Panc1 (cell line): ENCODE measurements at regions not wholly inside any gene's neighbourhood (a gene's known extent, or its start where the extent isn't known, plus 50 kb on each side); places are given as distances from the start of the nearest gene placed in this dataset.

ENCODE experiments used
- ATAC-seq: fragments of 200-7000 bp; cut with Tn5 transposase; 2 replicates; pipeline ENCODE4 v1.9.1; 2020; ENCODE audit warnings: mild to moderate bottlenecking, moderate library complexity
- BruUV-seq: library from RNA; stranded (reverse); fragments of 400-500 nt; replicated peaks from 2 replicates; lab custom pipeline; 2021; lab: Mats Ljungman, UMichigan
- CTCF ChIA-PET: fragments of 300-600 bp; sonication (Branson Sonifier 250); formaldehyde crosslinking; loops from one replicate; lab custom pipeline; 2022; ENCODE audit warnings: antibody characterized with exemption; lab: Charles Lee
- POLR2A ChIA-PET: fragments of 300-600 bp; sonication (Branson Sonifier 250); formaldehyde crosslinking; loops from one replicate; lab custom pipeline; 2022; ENCODE audit warnings: antibody characterized with exemption; lab: Charles Lee
- DNase-seq: peaks from one replicate; pipeline ENCODE4 v3.0.0-alpha.2; 2010; ENCODE audit warnings: low read depth, low spot score
- H3K27ac ChIP-seq: 2 replicates; pipeline ENCODE4 v1.5.1; 2011; ENCODE audit warnings: mild to moderate bottlenecking, low read length, inconsistent platforms
- H3K27me3 ChIP-seq: fragments of 200-500 bp; sonication (Bioruptor generic); 2 replicates; pipeline ENCODE4 v1.6.0; 2014; ENCODE audit warnings: low read length, inconsistent platforms; ENCODE audit not compliant: control insufficient read depth, insufficient read depth
- H3K36me3 ChIP-seq: fragments of 200-500 bp; sonication (Bioruptor generic); 2 replicates; pipeline ENCODE4 v1.5.1; 2014; ENCODE audit warnings: inconsistent platforms, mild to moderate bottlenecking, low read length, moderate library complexity; ENCODE audit not compliant: control insufficient read depth, insufficient read depth
- H3K4me1 ChIP-seq: 2 replicates; pipeline ENCODE4 v1.5.1; 2011; ENCODE audit warnings: inconsistent platforms, mild to moderate bottlenecking, low read length, moderate library complexity; ENCODE audit not compliant: control insufficient read depth, insufficient read depth
- H3K4me3 ChIP-seq, 2 experiments: 2 replicates each; pipeline ENCODE4 v1.5.1; 2011 to 2012; ENCODE audit warnings: low read depth in 2 of 2, low read length in 2 of 2, mild to moderate bottlenecking in 2 of 2, inconsistent platforms in 1 of 2, moderate library complexity in 1 of 2
- H3K9me3 ChIP-seq: fragments of 200-500 bp; sonication (Bioruptor generic); 2 replicates; pipeline ENCODE4 v1.5.1; 2014; ENCODE audit warnings: low read depth, mild to moderate bottlenecking, inconsistent platforms, low read length, moderate library complexity; ENCODE audit not compliant: control insufficient read depth, insufficient read depth
- CTCF ChIP-seq: fragments of 450-650 bp; IDR thresholded peaks from 2 replicates; pipeline ENCODE4 v1.5.1; 2017; ENCODE audit warnings: mild to moderate bottlenecking
- POLR2AphosphoS5 ChIP-seq: IDR thresholded peaks from 2 replicates; pipeline ENCODE4 v1.6.1; 2012; ENCODE audit warnings: mild to moderate bottlenecking, low read depth, low read length, moderate library complexity
- REST ChIP-seq, 2 experiments: IDR thresholded peaks; 2 replicates each; pipeline ENCODE4 v1.6.1; 2011 to 2012; ENCODE audit warnings: low read depth in 2 of 2, control low read depth in 1 of 2, low read length in 1 of 2, mild to moderate bottlenecking in 1 of 2, moderate library complexity in 1 of 2; ENCODE audit not compliant: insufficient read depth in 1 of 2
- SIN3A ChIP-seq: IDR thresholded peaks from 2 replicates; pipeline ENCODE4 v1.6.1; 2012; ENCODE audit warnings: low read depth, mild to moderate bottlenecking, low read length, moderate library complexity, borderline replicate concordance; ENCODE audit not compliant: insufficient read depth
- TCF7L2 ChIP-seq: IDR thresholded peaks from 2 replicates; pipeline ENCODE4 v1.6.1; 2011; ENCODE audit warnings: mild to moderate bottlenecking, low read depth, low read length, inconsistent platforms
- in situ Hi-C: cut with HindIII; loops from 2 replicates; pipeline ENCODE4 v1.10.0; 2016; ENCODE audit warnings: low sequenced_read_pairs, low pct_unique_long_range_greater_than_20kb
- intact Hi-C: fragments of 100-400 bp; cut with micrococcal nuclease; formaldehyde crosslinking; loops from one replicate; pipeline ENCODE4 v1.10.0; 2022; ENCODE audit not compliant: unreplicated experiment

DNA sequence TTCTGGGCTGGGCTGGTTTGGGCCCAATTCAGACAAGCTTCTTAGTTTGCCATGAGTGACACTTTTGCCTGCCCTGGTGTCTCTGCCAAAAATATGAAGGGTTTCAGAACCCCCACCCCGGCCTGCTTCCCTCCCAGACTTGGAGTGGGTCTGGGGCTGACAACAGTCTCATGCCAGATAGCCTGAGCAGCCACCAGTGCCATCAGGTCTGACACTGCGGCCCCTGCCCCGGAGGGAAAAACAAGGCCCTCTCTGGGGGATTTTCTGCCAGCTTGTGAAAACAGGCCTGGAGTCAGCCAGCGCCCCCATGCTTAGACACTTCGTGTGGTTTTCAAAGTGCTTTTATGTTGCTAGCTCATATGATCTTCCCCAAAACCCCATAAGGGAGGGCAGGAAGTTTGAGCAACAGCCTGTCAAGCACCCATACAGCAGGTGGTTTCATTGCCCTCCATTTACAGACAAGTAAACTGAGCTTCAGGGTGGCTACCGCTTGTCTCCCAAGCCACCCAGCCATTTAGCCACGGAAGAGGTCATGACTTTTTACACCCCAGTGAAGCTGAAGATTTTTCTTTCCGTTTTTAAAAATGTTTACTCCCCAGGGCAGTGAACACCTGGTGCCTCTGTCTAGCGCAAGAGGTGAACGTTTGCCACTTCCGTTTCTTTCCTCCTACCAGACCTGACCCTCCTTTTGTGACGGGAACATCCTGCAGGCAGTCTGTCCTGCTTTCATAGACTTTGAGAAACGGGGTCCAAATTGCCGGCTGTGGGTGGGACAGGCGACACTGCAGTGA is 300.6 kb downstream of the SEC14L1 start:
- Histone ChIP-seq H3K27ac (no peak overlapping the region), H3K4me1 (peaks cover 58% of the 10 kb centered on the region), H3K4me3 (no peak overlapping the region), H3K27me3 (no peaks in the 10 kb centered on the region), H3K36me3 (no peaks in the 10 kb centered on the region), H3K9me3 (no peaks in the 10 kb centered on the region)
- no peak for ATAC-seq
- TF ChIP-seq POLR2AphosphoS5 (0 out of 2 replicates have a peak, but pooled peaks have one; percentile 14), TCF7L2 (no peak)
- no TSS peak for BruUV-seq
- intact Hi-C loops = no loop called here
- in situ Hi-C loops = no loop called here
- CTCF ChIA-PET = interaction anchor here (1.5 kb wide), 1 partner anchor 11 kb away, joined by 8 read pairs; no protein-coding TSS in a partner anchor
- no peak for DNase-seq
- POLR2A ChIA-PET = interaction anchor here (0.7 kb wide), 1 partner anchor 16 kb away, joined by 5 read pairs; no protein-coding TSS in a partner anchor

DNA sequence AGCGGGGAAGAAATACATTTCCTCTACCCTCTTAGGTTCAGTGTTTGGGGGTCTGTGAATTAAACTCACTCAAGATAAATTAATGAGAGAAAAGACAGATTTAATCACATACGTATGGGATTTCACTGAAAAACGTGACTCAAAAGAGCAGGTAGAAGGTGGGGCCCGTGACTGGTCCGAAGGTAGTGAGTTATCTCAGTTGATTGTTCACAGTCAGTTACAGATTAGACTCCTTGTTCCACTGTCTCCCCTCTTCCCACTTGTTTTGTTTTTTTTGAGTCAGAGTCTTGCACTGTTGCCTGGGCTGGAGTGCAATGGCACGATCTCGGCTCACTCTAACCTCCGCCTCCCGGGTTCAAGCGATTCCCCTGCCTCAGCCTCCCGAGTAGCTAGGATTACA is 301.2 kb downstream of the SEC14L1 start:
- DNase-seq (no peak), ATAC-seq (no peak)
- Histone ChIP-seq H3K36me3 (no peaks in the 10 kb centered on the region), H3K27ac (no peak overlapping the region), H3K27me3 (no peaks in the 10 kb centered on the region), H3K4me1 (peaks cover 57% of the 10 kb centered on the region), H3K9me3 (no peaks in the 10 kb centered on the region), H3K4me3 (no peak overlapping the region)
- no peak for TF ChIP-seq REST (IDR thresholded peaks at IDR 0.05; ENCODE audit: insufficient read depth in 1 of 2, low read depth in 2 of 2, low read length in 1 of 2)
- no peak for TF ChIP-seq CTCF
- TF ChIP-seq SIN3A = no peak
- TF ChIP-seq TCF7L2 = no peak
- TF ChIP-seq POLR2AphosphoS5 = no peak
- in situ Hi-C loops (no loop called here), intact Hi-C loops (no loop called here)
- ChIA-PET CTCF (interaction anchor here (1.5 kb wide), 1 partner anchor 12 kb away, joined by 8 read pairs; no protein-coding TSS in a partner anchor), POLR2A (no interaction called here)
- BruUV-seq = no TSS peak
